ENCODE measurements at regions not wholly inside any gene's neighbourhood (a gene's known extent, or its start where the extent isn't known, plus 50 kb on each side); places are given as distances from the start of the nearest gene placed in this dataset.

- Histone ChIP-seq H3K4me1 (ENCODE audit: insufficient read depth) (no peaks in the 10 kb centered on the region), H3K36me3 (ENCODE audit: insufficient read depth) (peaks cover 6% of the 10 kb centered on the region), H3K9me2 (ENCODE audit: insufficient read depth) (no peaks in the 10 kb centered on the region), H3K4me2 (no peak overlapping the region), H3K27me3 (ENCODE audit: insufficient read depth) (no peaks in the 10 kb centered on the region), H2AFZ (no peak overlapping the region), H3F3A (replicated peaks; ENCODE audit: low read depth) (no peaks in the 10 kb centered on the region), H4K20me1 (replicated peaks; ENCODE audit: insufficient read depth) (no peaks in the 10 kb centered on the region), H3K27ac (ENCODE audit: low read depth) (no peak overlapping the region), H3K4me3 (no peak overlapping the region), H3K79me2 (replicated peaks; ENCODE audit: insufficient read depth) (no peaks in the 10 kb centered on the region)
- peaks cover 80% of the 10 kb centered on the region for H3K9me3 Mint-ChIP-seq
- H3K36me3 Mint-ChIP-seq (ENCODE audit: low read depth) = peaks cover 32% of the 10 kb centered on the region
- no peak for DNase-seq (ENCODE audit: low spot score)
- no peak for ATAC-seq
- H3K4me1 Mint-ChIP-seq = no peaks in the 10 kb centered on the region
- TF ChIP-seq ZNF114 (CRISPR knock-in tag; IDR thresholded peaks at IDR 0.05) (no peak), POLR2AphosphoS5 (IDR thresholded peaks at IDR 0.05; ENCODE audit: low read depth) (no peak), ETS1 (IDR thresholded peaks at IDR 0.05) (no peak), JUNB (IDR thresholded peaks at IDR 0.05; ENCODE audit: unreplicated experiment) (no peak), EZH2 (IDR thresholded peaks at IDR 0.05; ENCODE audit: low read depth, unreplicated experiment) (no peak), ZNF331 (CRISPR knock-in tag; IDR thresholded peaks at IDR 0.05; ENCODE audit: low read depth) (no peak), ZNF462 (CRISPR knock-in tag; IDR thresholded peaks at IDR 0.05) (no peak), NANOG (IDR thresholded peaks at IDR 0.05; ENCODE audit: borderline replicate concordance) (no peak), REST (IDR thresholded peaks at IDR 0.05; ENCODE audit: unreplicated experiment) (no peak), STAT1 (IDR thresholded peaks at IDR 0.05; ENCODE audit: unreplicated experiment) (no peak), CREB1 (CRISPR knock-in tag; IDR thresholded peaks at IDR 0.05; ENCODE audit: low read depth) (no peak), CTCF (conservative IDR thresholded peaks at IDR 0.05; ENCODE audit: low read depth in 2 of 2) (no peak), EZH2phosphoT487 (IDR thresholded peaks at IDR 0.05; ENCODE audit: unreplicated experiment) (no peak)
- no peak overlapping the region for H3K4me3 Mint-ChIP-seq
- H3K27me3 Mint-ChIP-seq (ENCODE audit: insufficient read depth, low read depth, poor library complexity) = peaks cover 4% of the 10 kb centered on the region
- no peak overlapping the region for H3K27ac Mint-ChIP-seq
These were observed 339.0 kb downstream of the TMEM121 start for GRCh38 chr14:105865266-105865903.
